Stomach (tissue), 8 donors: ENCODE measurements at regions not wholly inside any gene's neighbourhood (a gene's known extent, or its start where the extent isn't known, plus 50 kb on each side); places are given as distances from the start of the nearest gene placed in this dataset.

Experiments
- DNase-seq, 2 donors: peaks; one replicate each; pipeline versions ENCODE4 v3.0.0 to v3.0.0-alpha.2; 2013 to 2019
- H3K27ac ChIP-seq, 5 donors: fragments of 200-600 bp in 4 of 5; sonication (generic) in 4 of 5; one replicate each; pipeline ENCODE4 v1.5.1; 2013 to 2019; ENCODE audit warnings: mild to moderate bottlenecking in 1 of 5, moderate library complexity in 1 of 5
- H3K27me3 ChIP-seq, 3 donors: fragments of 200-600 bp; sonication (generic); one replicate each; pipeline ENCODE4 v1.5.1; 2017 to 2019; ENCODE audit warnings: mixed run types in 1 of 3
- H3K36me3 ChIP-seq, 4 donors: fragments of 200-600 bp; sonication (generic); 1 replicate in 3 of 4; 2 replicates in 1 of 4; pipeline ENCODE4 v1.5.1; 2016 to 2019
- H3K4me1 ChIP-seq, 4 donors: fragments of 200-600 bp; sonication (generic); one replicate each; pipeline ENCODE4 v1.5.1; 2016 to 2019
- H3K4me3 ChIP-seq, 4 donors: fragments of 200-600 bp; sonication (generic) in 3 of 4; one replicate each; pipeline ENCODE4 v1.5.1; 2016 to 2019; ENCODE audit warnings: mild to moderate bottlenecking in 1 of 4
- H3K9me3 ChIP-seq, 4 donors: fragments of 200-600 bp; sonication (generic); one replicate each; pipeline ENCODE4 v1.5.1; 2016 to 2019
- CTCF ChIP-seq, 7 experiments: fragments of 450-650 bp in 4 of 7; fragments of 200-600 bp in 3 of 7; sonication (generic) in 3 of 7; IDR thresholded peaks; one replicate each; pipeline ENCODE4 v1.5.1; 2016 to 2019; ENCODE audit warnings: antibody characterized with exemption in 7 of 7, control low read depth in 2 of 7, mild to moderate bottlenecking in 1 of 7
- EP300 ChIP-seq: sonication (generic); formaldehyde crosslinking; IDR thresholded peaks from one replicate; pipeline ENCODE4 v1.6.1; 2017; ENCODE audit warnings: antibody characterized with exemption
- POLR2A ChIP-seq, 4 donors: fragments of 450-650 bp; IDR thresholded peaks; one replicate each; pipeline ENCODE4 v1.6.1; 2016; ENCODE audit warnings: antibody characterized with exemption in 4 of 4, control low read depth in 2 of 4, mild to moderate bottlenecking in 1 of 4, moderate library complexity in 1 of 4
- POLR2AphosphoS5 ChIP-seq, 3 donors: sonication (generic); formaldehyde crosslinking; IDR thresholded peaks; one replicate each; pipeline ENCODE4 v1.6.1; 2016; ENCODE audit warnings: antibody characterized with exemption in 3 of 3
- WGBS, 5 donors: extraction: QIAGEN DNeasy Blood & Tissue Kit in 3 of 5; methylation state at CpG; one replicate each; pipeline versions ENCODE4 v1.1.5 to v1.1.7; 2013 to 2018; 5-methylcytosine and 5-hydroxymethylcytosine counted together
- intact Hi-C: fragments of 100-400 bp; cut with DNase I; formaldehyde crosslinking; loops from one replicate; pipeline ENCODE4 v1.15.1; 2023; ENCODE audit warnings: low total_unique reads
- donor health status: healthy with polysubstance abuse.
- donor health status: Bipolar disorder and iron deficiency.
- donor health status: healthy.

- H3K27ac ChIP-seq = no peak overlapping the region
- intact Hi-C loops = no loop called here
- TF ChIP-seq POLR2AphosphoS5 (IDR thresholded peaks at IDR 0.05) = no peak
- no peak for TF ChIP-seq EP300
- TF ChIP-seq POLR2A (IDR thresholded peaks at IDR 0.05) = no peak
- H3K4me3 ChIP-seq = no peak overlapping the region
- no peak for DNase-seq
- no peaks in the 10 kb centered on the region for H3K27me3 ChIP-seq
- H3K4me1 ChIP-seq = no peaks in the 10 kb centered on the region
- no peaks in the 10 kb centered on the region for H3K36me3 ChIP-seq
- H3K9me3 ChIP-seq = peaks cover 0 to 13% (median 0%) of the 10 kb centered on the region in 4 donors
These were observed 522.3 kb downstream of the COL11A1 start for GRCh38 chr1:102586022-102586421.

DNA sequence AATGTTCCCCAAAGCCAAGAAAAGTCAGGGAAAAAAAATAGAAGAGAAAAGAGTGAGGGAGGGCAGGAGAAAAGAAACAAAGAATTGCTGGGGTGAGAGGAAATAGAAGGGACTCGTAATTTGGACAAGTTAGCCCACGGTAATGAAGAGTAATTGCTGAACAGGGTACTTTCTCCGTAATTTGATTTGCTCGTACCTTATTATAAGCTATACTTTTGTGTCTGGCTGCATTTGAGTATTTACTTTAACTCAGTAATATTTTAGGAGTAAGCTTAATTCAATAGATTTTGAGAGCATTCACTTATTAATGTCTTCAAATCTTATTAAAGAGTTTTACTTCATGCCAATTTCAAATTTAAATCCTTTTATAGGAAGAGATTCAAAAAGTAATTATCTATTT is 527.5 kb downstream of the COL11A1 start:
- WGBS, 5 donors = 84 to 94% (median 88%) methylated on average over 4 of the region's 4 CpGs
- Histone ChIP-seq H3K9me3 (peaks cover 0 to 6% (median 0%) of the 10 kb centered on the region in 4 donors), H3K4me3 (no peak overlapping the region), H3K36me3 (no peaks in the 10 kb centered on the region), H3K4me1 (no peaks in the 10 kb centered on the region), H3K27ac (no peak overlapping the region), H3K27me3 (no peaks in the 10 kb centered on the region)
- DNase-seq = no peak
- intact Hi-C loops = no loop called here
- no peak for TF ChIP-seq POLR2AphosphoS5 (IDR thresholded peaks at IDR 0.05)
- no peak for TF ChIP-seq CTCF (IDR thresholded peaks at IDR 0.05)
- no peak for TF ChIP-seq EP300
- no peak for TF ChIP-seq POLR2A (IDR thresholded peaks at IDR 0.05)

DNA sequence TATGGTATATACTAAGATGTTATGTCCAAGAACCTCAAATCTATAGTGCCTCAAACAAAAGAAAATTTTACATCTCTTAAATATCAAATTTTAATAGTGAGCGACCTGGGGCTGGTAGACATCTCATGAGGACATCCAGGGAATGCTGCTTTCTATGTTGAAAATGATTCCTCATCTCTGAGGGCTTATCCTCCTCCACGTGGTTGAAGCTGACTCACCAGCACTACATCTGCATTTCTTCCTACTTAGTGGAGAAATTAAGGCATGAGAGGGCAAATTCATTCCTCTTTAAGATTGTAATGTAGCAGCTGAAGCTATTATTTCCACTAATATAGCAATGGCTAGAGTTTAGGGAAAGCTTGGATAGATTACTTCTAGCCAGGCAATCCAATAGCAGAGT is 529.5 kb downstream of the COL11A1 start:
- H3K4me3 ChIP-seq = no peak overlapping the region
- no peaks in the 10 kb centered on the region for H3K36me3 ChIP-seq
- no peak for DNase-seq
- H3K4me1 ChIP-seq = no peaks in the 10 kb centered on the region
- TF ChIP-seq POLR2AphosphoS5 (IDR thresholded peaks at IDR 0.05) (no peak), POLR2A (IDR thresholded peaks at IDR 0.05) (no peak), EP300 (no peak), CTCF (IDR thresholded peaks at IDR 0.05) (no peak)
- intact Hi-C loops = no loop called here
- WGBS, 5 donors = 33 to 57% (median 51%) methylated on average over 2 of the region's 2 CpGs
- no peaks in the 10 kb centered on the region for H3K9me3 ChIP-seq
- H3K27me3 ChIP-seq = no peaks in the 10 kb centered on the region
- no peak overlapping the region for H3K27ac ChIP-seq

DNA sequence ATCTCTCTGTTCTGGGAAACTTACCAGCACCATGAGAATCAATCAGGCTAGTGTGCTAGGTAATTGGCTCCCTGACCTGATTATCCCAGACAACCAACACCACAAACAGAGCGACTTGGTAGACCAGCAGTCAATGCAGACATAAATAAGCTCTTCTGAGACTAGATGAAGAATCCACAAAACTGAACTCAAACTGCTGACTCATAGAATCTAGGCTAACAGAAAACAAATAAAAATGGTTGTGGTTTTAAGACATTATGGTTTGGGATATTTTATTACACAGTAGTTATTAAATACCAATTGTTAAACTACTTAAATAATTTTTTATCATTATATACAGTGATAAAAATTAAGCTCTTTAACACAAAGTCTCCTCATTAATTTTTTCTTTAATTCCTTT is 535.7 kb downstream of the COL11A1 start:
- H3K9me3 ChIP-seq = no peaks in the 10 kb centered on the region
- DNase-seq = no peak
- no peak overlapping the region for H3K27ac ChIP-seq
- no peaks in the 10 kb centered on the region for H3K4me1 ChIP-seq
- 59 to 78% (median 65%) methylated on average over 1 of the region's 1 CpG for WGBS, 5 donors
- H3K4me3 ChIP-seq = no peak overlapping the region
- no peaks in the 10 kb centered on the region for H3K36me3 ChIP-seq
- no peak for TF ChIP-seq CTCF (IDR thresholded peaks at IDR 0.05)
- TF ChIP-seq POLR2A (IDR thresholded peaks at IDR 0.05) = no peak
- TF ChIP-seq POLR2AphosphoS5 (IDR thresholded peaks at IDR 0.05) = no peak
- TF ChIP-seq EP300 = no peak
- intact Hi-C loops = no loop called here
- no peaks in the 10 kb centered on the region for H3K27me3 ChIP-seq

- Histone ChIP-seq H3K4me3 (no peak overlapping the region), H3K4me1 (no peaks in the 10 kb centered on the region), H3K27ac (no peak overlapping the region), H3K27me3 (no peaks in the 10 kb centered on the region), H3K36me3 (no peaks in the 10 kb centered on the region), H3K9me3 (no peaks in the 10 kb centered on the region)
- intact Hi-C loops = no loop called here
- no peak for DNase-seq
- no peak for TF ChIP-seq POLR2A (IDR thresholded peaks at IDR 0.05)
- no peak for TF ChIP-seq CTCF (IDR thresholded peaks at IDR 0.05)
- no peak for TF ChIP-seq EP300
- TF ChIP-seq POLR2AphosphoS5 (IDR thresholded peaks at IDR 0.05) = no peak
These were observed 542.1 kb downstream of the COL11A1 start for GRCh38 chr1:102566182-102566581.
